H1 (cell line): ENCODE measurements at regions not wholly inside any gene's neighbourhood (a gene's known extent, or its start where the extent isn't known, plus 50 kb on each side); places are given as distances from the start of the nearest gene placed in this dataset.

Experiments
- CREB1 ChIP-seq: IDR thresholded peaks from 2 replicates; pipeline ENCODE4 v1.6.1; 2012; ENCODE audit warnings: inconsistent platforms
- FOSL1 ChIP-seq: IDR thresholded peaks from 2 replicates; pipeline ENCODE4 v1.6.1; 2011; ENCODE audit warnings: mild to moderate bottlenecking, low read depth, low read length, moderate library complexity; ENCODE audit not compliant: insufficient read depth
- SAP30 ChIP-seq: fragments of 300-600 bp; sonication (generic); IDR thresholded peaks from 2 replicates; pipeline ENCODE4 v1.7.1; 2012; ENCODE audit warnings: low read length, moderate library complexity, mild to moderate bottlenecking, inconsistent platforms; ENCODE audit not compliant: insufficient read depth, insufficient replicate concordance
- TF ChIP-seq, protein P1 (sequence below): fragments of 300-600 bp; sonication (generic); IDR thresholded peaks from 2 replicates; pipeline ENCODE4 v1.7.1; 2012; ENCODE audit warnings: low read length, moderate library complexity, mild to moderate bottlenecking, inconsistent platforms; ENCODE audit not compliant: insufficient replicate concordance
- TF ChIP-seq, protein P2 (sequence below), 3 experiments: IDR thresholded peaks; 1 replicate in 2 of 3; 2 replicates in 1 of 3; pipeline versions ENCODE4 v1.5.1 to v1.6.1; 2011; ENCODE audit warnings: low read length in 3 of 3, mild to moderate bottlenecking in 3 of 3, inconsistent platforms in 2 of 3, low read depth in 1 of 3, moderate library complexity in 1 of 3; ENCODE audit not compliant: insufficient read depth in 1 of 3; ENCODE audit errors: control extremely low read depth in 1 of 3

DNA sequence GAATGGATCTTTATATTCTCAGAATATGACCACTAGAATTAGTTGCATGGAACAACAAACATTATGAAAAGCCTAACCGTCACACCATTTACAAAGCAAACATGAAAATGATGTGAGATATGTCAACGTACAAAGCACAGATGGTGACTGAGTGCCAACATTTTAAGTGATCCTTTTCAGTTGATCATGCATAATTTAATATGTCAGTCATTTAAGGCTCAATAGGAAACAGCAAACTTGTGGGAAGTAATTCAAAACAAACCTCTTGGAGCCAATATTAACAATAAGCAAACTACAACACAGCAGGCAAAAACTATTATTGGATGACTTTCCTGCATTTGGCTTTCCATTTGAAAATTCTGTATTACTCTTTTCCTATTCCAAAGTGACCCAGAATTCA lies 277.6 kb downstream of the SLITRK6 start (continued):
- TF ChIP-seq, protein P1, sequence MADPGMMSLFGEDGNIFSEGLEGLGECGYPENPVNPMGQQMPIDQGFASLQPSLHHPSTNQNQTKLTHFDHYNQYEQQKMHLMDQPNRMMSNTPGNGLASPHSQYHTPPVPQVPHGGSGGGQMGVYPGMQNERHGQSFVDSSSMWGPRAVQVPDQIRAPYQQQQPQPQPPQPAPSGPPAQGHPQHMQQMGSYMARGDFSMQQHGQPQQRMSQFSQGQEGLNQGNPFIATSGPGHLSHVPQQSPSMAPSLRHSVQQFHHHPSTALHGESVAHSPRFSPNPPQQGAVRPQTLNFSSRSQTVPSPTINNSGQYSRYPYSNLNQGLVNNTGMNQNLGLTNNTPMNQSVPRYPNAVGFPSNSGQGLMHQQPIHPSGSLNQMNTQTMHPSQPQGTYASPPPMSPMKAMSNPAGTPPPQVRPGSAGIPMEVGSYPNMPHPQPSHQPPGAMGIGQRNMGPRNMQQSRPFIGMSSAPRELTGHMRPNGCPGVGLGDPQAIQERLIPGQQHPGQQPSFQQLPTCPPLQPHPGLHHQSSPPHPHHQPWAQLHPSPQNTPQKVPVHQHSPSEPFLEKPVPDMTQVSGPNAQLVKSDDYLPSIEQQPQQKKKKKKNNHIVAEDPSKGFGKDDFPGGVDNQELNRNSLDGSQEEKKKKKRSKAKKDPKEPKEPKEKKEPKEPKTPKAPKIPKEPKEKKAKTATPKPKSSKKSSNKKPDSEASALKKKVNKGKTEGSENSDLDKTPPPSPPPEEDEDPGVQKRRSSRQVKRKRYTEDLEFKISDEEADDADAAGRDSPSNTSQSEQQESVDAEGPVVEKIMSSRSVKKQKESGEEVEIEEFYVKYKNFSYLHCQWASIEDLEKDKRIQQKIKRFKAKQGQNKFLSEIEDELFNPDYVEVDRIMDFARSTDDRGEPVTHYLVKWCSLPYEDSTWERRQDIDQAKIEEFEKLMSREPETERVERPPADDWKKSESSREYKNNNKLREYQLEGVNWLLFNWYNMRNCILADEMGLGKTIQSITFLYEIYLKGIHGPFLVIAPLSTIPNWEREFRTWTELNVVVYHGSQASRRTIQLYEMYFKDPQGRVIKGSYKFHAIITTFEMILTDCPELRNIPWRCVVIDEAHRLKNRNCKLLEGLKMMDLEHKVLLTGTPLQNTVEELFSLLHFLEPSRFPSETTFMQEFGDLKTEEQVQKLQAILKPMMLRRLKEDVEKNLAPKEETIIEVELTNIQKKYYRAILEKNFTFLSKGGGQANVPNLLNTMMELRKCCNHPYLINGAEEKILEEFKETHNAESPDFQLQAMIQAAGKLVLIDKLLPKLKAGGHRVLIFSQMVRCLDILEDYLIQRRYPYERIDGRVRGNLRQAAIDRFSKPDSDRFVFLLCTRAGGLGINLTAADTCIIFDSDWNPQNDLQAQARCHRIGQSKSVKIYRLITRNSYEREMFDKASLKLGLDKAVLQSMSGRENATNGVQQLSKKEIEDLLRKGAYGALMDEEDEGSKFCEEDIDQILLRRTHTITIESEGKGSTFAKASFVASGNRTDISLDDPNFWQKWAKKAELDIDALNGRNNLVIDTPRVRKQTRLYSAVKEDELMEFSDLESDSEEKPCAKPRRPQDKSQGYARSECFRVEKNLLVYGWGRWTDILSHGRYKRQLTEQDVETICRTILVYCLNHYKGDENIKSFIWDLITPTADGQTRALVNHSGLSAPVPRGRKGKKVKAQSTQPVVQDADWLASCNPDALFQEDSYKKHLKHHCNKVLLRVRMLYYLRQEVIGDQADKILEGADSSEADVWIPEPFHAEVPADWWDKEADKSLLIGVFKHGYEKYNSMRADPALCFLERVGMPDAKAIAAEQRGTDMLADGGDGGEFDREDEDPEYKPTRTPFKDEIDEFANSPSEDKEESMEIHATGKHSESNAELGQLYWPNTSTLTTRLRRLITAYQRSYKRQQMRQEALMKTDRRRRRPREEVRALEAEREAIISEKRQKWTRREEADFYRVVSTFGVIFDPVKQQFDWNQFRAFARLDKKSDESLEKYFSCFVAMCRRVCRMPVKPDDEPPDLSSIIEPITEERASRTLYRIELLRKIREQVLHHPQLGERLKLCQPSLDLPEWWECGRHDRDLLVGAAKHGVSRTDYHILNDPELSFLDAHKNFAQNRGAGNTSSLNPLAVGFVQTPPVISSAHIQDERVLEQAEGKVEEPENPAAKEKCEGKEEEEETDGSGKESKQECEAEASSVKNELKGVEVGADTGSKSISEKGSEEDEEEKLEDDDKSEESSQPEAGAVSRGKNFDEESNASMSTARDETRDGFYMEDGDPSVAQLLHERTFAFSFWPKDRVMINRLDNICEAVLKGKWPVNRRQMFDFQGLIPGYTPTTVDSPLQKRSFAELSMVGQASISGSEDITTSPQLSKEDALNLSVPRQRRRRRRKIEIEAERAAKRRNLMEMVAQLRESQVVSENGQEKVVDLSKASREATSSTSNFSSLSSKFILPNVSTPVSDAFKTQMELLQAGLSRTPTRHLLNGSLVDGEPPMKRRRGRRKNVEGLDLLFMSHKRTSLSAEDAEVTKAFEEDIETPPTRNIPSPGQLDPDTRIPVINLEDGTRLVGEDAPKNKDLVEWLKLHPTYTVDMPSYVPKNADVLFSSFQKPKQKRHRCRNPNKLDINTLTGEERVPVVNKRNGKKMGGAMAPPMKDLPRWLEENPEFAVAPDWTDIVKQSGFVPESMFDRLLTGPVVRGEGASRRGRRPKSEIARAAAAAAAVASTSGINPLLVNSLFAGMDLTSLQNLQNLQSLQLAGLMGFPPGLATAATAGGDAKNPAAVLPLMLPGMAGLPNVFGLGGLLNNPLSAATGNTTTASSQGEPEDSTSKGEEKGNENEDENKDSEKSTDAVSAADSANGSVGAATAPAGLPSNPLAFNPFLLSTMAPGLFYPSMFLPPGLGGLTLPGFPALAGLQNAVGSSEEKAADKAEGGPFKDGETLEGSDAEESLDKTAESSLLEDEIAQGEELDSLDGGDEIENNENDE = no peak
- TF ChIP-seq FOSL1 (no peak), SAP30 (no peak), CREB1 (no peak)
- TF ChIP-seq, protein P2, sequence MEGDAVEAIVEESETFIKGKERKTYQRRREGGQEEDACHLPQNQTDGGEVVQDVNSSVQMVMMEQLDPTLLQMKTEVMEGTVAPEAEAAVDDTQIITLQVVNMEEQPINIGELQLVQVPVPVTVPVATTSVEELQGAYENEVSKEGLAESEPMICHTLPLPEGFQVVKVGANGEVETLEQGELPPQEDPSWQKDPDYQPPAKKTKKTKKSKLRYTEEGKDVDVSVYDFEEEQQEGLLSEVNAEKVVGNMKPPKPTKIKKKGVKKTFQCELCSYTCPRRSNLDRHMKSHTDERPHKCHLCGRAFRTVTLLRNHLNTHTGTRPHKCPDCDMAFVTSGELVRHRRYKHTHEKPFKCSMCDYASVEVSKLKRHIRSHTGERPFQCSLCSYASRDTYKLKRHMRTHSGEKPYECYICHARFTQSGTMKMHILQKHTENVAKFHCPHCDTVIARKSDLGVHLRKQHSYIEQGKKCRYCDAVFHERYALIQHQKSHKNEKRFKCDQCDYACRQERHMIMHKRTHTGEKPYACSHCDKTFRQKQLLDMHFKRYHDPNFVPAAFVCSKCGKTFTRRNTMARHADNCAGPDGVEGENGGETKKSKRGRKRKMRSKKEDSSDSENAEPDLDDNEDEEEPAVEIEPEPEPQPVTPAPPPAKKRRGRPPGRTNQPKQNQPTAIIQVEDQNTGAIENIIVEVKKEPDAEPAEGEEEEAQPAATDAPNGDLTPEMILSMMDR (IDR thresholded peaks at IDR 0.05; ENCODE audit: control extremely low read depth in 1 of 3, insufficient read depth in 1 of 3, low read depth in 1 of 3, low read length in 3 of 3) = no peak
